CD4-positive, alpha-beta T cell (primary cell): ENCODE measurements at regions not wholly inside any gene's neighbourhood (a gene's known extent, or its start where the extent isn't known, plus 50 kb on each side); places are given as distances from the start of the nearest gene placed in this dataset.

Source experiments
- ATAC-seq: fragments of 200-7000 bp; cut with Tn5 transposase; one replicate; pipeline ENCODE4 v1.10.0; 2022; ENCODE audit warnings: mild to moderate bottlenecking; ENCODE audit not compliant: poor library complexity
- CTCF ChIA-PET: fragments of 350-600 bp; sonication (Branson Sonifier 250); formaldehyde crosslinking; loops from one replicate; lab custom pipeline; 2021; ENCODE audit warnings: antibody characterized with exemption, inconsistent platforms; lab: Charles Lee
- POLR2A ChIA-PET: fragments of 350-600 bp; sonication (Branson Sonifier 250); formaldehyde crosslinking; loops from one replicate; lab custom pipeline; 2021; ENCODE audit warnings: antibody characterized with exemption, inconsistent platforms; lab: Charles Lee
- DNase-seq, 14 experiments: peaks; one replicate each; pipeline ENCODE4 v3.0.0-alpha.2; 2013 to 2020; ENCODE audit warnings: mixed read lengths in 2 of 14
- H3K27ac ChIP-seq, 2 donors: one replicate each; pipeline versions ENCODE4 v1.5.1 to v1.7.0; 2013; ENCODE audit warnings: low read length in 2 of 2, low read depth in 1 of 2, mild to moderate bottlenecking in 1 of 2
- H3K27me3 ChIP-seq, 2 experiments: 1 replicate in 1 of 2; 2 replicates in 1 of 2; pipeline versions ENCODE4 v1.6.1 to v1.7.0; 2013; ENCODE audit warnings: low read length in 2 of 2, control low read depth in 1 of 2, mild to moderate bottlenecking in 1 of 2, moderate library complexity in 1 of 2; ENCODE audit not compliant: insufficient read depth in 2 of 2, control insufficient read depth in 1 of 2
- H3K36me3 ChIP-seq: one replicate; pipeline ENCODE4 v1.6.1; 2013; ENCODE audit warnings: low read length, control low read depth; ENCODE audit not compliant: insufficient read depth
- H3K4me1 ChIP-seq: one replicate; pipeline ENCODE4 v1.6.1; 2013; ENCODE audit warnings: low read length, control low read depth; ENCODE audit not compliant: insufficient read depth
- H3K4me3 ChIP-seq: one replicate; pipeline ENCODE4 v1.5.1; 2013; ENCODE audit warnings: mild to moderate bottlenecking, low read length, moderate library complexity
- H3K9me3 ChIP-seq, 2 experiments: 1 replicate in 1 of 2; 2 replicates in 1 of 2; pipeline versions ENCODE4 v1.6.1 to v1.7.0; 2013; ENCODE audit warnings: low read length in 2 of 2, mild to moderate bottlenecking in 2 of 2, control low read depth in 1 of 2, moderate library complexity in 1 of 2; ENCODE audit not compliant: control insufficient read depth in 1 of 2, insufficient read depth in 1 of 2
- H3K27ac Mint-ChIP-seq: one replicate; pipeline ENCODE4 v1.8.0; 2020; ENCODE audit warnings: mixed read lengths
- H3K27me3 Mint-ChIP-seq: one replicate; pipeline ENCODE4 v1.8.0; 2021; ENCODE audit warnings: mixed read lengths
- H3K36me3 Mint-ChIP-seq: one replicate; pipeline ENCODE4 v1.8.0; 2021; ENCODE audit warnings: low read depth, mixed read lengths
- H3K4me1 Mint-ChIP-seq: one replicate; pipeline ENCODE4 v1.8.0; 2021; ENCODE audit warnings: low read depth, mixed read lengths
- H3K4me3 Mint-ChIP-seq: one replicate; pipeline ENCODE4 v1.8.0; 2020; ENCODE audit warnings: mild to moderate bottlenecking, mixed read lengths
- H3K9me3 Mint-ChIP-seq: one replicate; pipeline ENCODE4 v1.8.0; 2020; ENCODE audit warnings: mixed read lengths
- CTCF ChIP-seq: fragments of 200-600 bp; IDR thresholded peaks from one replicate; pipeline ENCODE4 v1.8.0; 2022; ENCODE audit warnings: antibody characterized with exemption, mild to moderate bottlenecking
- intact Hi-C, 2 experiments: fragments of 100-400 bp; cut with DNase I in 1 of 2; cut with micrococcal nuclease in 1 of 2; formaldehyde crosslinking; loops; one replicate each; pipeline versions ENCODE4 v1.15.1 to v1.9.0; 2023 to 2025; cut with DNase I, micrococcal nuclease

GRCh38 chr17:15124746-15125145 lies 140.4 kb downstream of the PMP22 start:
- Mint-ChIP-seq H3K4me3 (no peak overlapping the region), H3K9me3 (no peaks in the 10 kb centered on the region), H3K36me3 (no peaks in the 10 kb centered on the region), H3K4me1 (no peaks in the 10 kb centered on the region), H3K27ac (no peak overlapping the region), H3K27me3 (peaks cover 3% of the 10 kb centered on the region)
- intact Hi-C loops: no loop called here
- POLR2A ChIA-PET: no interaction called here
- Histone ChIP-seq H3K36me3 (no peaks in the 10 kb centered on the region), H3K9me3 (no peaks in the 10 kb centered on the region), H3K27me3 (peaks cover 0 to 13% of the 10 kb centered on the region in 2 experiments), H3K27ac (no peak overlapping the region), H3K4me3 (no peak overlapping the region), H3K4me1 (no peaks in the 10 kb centered on the region)
- TF ChIP-seq CTCF: no peak
- DNase-seq: no peak
- CTCF ChIA-PET: no interaction called here
- ATAC-seq: no peak

GRCh38 chr17:15124264-15124595 lies 140.9 kb downstream of the PMP22 start:
- CTCF ChIA-PET: no interaction called here
- POLR2A ChIA-PET: no interaction called here
- Mint-ChIP-seq H3K9me3 (no peaks in the 10 kb centered on the region), H3K27me3 (peaks cover 3% of the 10 kb centered on the region), H3K36me3 (no peaks in the 10 kb centered on the region), H3K4me3 (no peak overlapping the region), H3K27ac (no peak overlapping the region), H3K4me1 (no peaks in the 10 kb centered on the region)
- no peaks in the 10 kb centered on the region for H3K9me3 ChIP-seq
- no peak for TF ChIP-seq CTCF
- H3K27ac ChIP-seq: no peak overlapping the region
- no peak overlapping the region for H3K4me3 ChIP-seq
- H3K27me3 ChIP-seq: peaks cover 0 to 13% of the 10 kb centered on the region in 2 experiments
- intact Hi-C loops: no loop called here
- no peaks in the 10 kb centered on the region for H3K36me3 ChIP-seq
- no peak for ATAC-seq
- no peak for DNase-seq
- H3K4me1 ChIP-seq: no peaks in the 10 kb centered on the region

GRCh38 chr17:15123593-15124263 lies 141.4 kb downstream of the PMP22 start:
- Histone ChIP-seq H3K9me3 (no peaks in the 10 kb centered on the region), H3K4me1 (no peaks in the 10 kb centered on the region), H3K36me3 (no peaks in the 10 kb centered on the region), H3K27ac (no peak overlapping the region), H3K27me3 (peaks cover 0 to 13% of the 10 kb centered on the region in 2 experiments), H3K4me3 (no peak overlapping the region)
- ATAC-seq: no peak
- no peaks in the 10 kb centered on the region for H3K36me3 Mint-ChIP-seq
- H3K27me3 Mint-ChIP-seq: peaks cover 3% of the 10 kb centered on the region
- TF ChIP-seq CTCF: no peak
- H3K27ac Mint-ChIP-seq: no peak overlapping the region
- no peaks in the 10 kb centered on the region for H3K4me1 Mint-ChIP-seq
- ChIA-PET POLR2A (no interaction called here), CTCF (no interaction called here)
- no peaks in the 10 kb centered on the region for H3K9me3 Mint-ChIP-seq
- intact Hi-C loops: no loop called here
- no peak for DNase-seq
- no peak overlapping the region for H3K4me3 Mint-ChIP-seq
